ENCODE measurements at regions not wholly inside any gene's neighbourhood (a gene's known extent, or its start where the extent isn't known, plus 50 kb on each side); places are given as distances from the start of the nearest gene placed in this dataset.

GRCh38 chr1:14108356-14109275, 408.6 kb downstream of the PRDM2 start:
- DNase-seq, result no peak

GRCh38 chr1:14109276-14109635, 409.3 kb downstream of the PRDM2 start:
- no peak for DNase-seq

- no peak for DNase-seq
Measured at GRCh38 chr1:14110040-14110439, 410.1 kb downstream of the PRDM2 start.

GRCh38 chr1:14111121-14111520, 411.1 kb downstream of the PRDM2 start:
- no peak for DNase-seq

- DNase-seq, result no peak
Measured at GRCh38 chr1:14112613-14113012, 412.6 kb downstream of the PRDM2 start.

GRCh38 chr1:14113271-14113670, 413.3 kb downstream of the PRDM2 start:
- no peak for DNase-seq

GRCh38 chr1:14113841-14114567, 414.0 kb downstream of the PRDM2 start:
- DNase-seq, result peak; percentile 12

- DNase-seq, result no peak
Measured at GRCh38 chr1:14115976-14116375, 416.0 kb downstream of the PRDM2 start.

GRCh38 chr1:14117700-14118099, 417.7 kb downstream of the PRDM2 start:
- DNase-seq, result no peak

GRCh38 chr1:14118691-14119485, 418.9 kb downstream of the PRDM2 start:
- DNase-seq, result no peak

- DNase-seq, result no peak
Measured at GRCh38 chr1:14120895-14121294, 420.9 kb downstream of the PRDM2 start.

GRCh38 chr1:14128096-14128495, 428.1 kb downstream of the PRDM2 start:
- DNase-seq, result no peak

- no peak for DNase-seq
Measured at GRCh38 chr1:14129009-14129408, 429.0 kb downstream of the PRDM2 start.

GRCh38 chr1:14135070-14135469, 435.1 kb downstream of the PRDM2 start:
- DNase-seq, result no peak

- DNase-seq, result no peak
Measured at GRCh38 chr1:14136152-14136763, 436.3 kb downstream of the PRDM2 start.

GRCh38 chr1:14136881-14137280, 436.9 kb downstream of the PRDM2 start:
- no peak for DNase-seq

GRCh38 chr1:14137411-14138134, 437.6 kb downstream of the PRDM2 start:
- no peak for DNase-seq

GRCh38 chr1:14138135-14138506, 438.1 kb downstream of the PRDM2 start:
- DNase-seq, result no peak

- DNase-seq, result no peak
Measured at GRCh38 chr1:14138687-14139086, 438.7 kb downstream of the PRDM2 start.

- no peak for DNase-seq
Measured at GRCh38 chr1:14140831-14141401, 440.9 kb downstream of the PRDM2 start.

GRCh38 chr1:14141656-14142055, 441.7 kb downstream of the PRDM2 start:
- no peak for DNase-seq
